ENCODE measurements at regions not wholly inside any gene's neighbourhood (a gene's known extent, or its start where the extent isn't known, plus 50 kb on each side); places are given as distances from the start of the nearest gene placed in this dataset.

DNA sequence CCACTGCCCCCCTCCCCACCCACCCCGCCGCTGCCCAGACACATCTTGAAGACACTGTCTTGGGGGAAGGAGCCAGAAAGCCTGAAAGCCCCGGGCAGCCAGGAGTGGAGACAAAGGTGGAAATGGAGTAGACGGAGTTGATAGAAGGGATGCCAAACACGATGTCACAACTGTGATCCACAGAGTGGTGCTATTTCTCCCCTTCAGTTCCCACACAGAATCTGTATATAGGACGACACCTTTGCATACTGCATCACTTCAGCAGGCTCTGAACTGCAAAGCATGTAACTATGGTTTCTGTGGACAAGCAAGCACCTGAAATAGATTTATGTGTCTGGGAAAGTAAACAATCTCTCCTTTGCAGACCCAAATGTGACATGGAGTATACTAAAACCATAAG lies 56.4 kb upstream of the F13A1 start:
- no peak for DNase-seq (ENCODE audit: low spot score)

GRCh38 chr6:6377621-6378020 lies 57.2 kb upstream of the F13A1 start:
- DNase-seq (ENCODE audit: low spot score), result no peak

GRCh38 chr6:6379573-6379972 lies 59.1 kb upstream of the F13A1 start:
- no peak for DNase-seq (ENCODE audit: low spot score)

- DNase-seq (ENCODE audit: low spot score), result no peak
These were observed 64.1 kb upstream of the F13A1 start for GRCh38 chr6:6384520-6384919.

DNA sequence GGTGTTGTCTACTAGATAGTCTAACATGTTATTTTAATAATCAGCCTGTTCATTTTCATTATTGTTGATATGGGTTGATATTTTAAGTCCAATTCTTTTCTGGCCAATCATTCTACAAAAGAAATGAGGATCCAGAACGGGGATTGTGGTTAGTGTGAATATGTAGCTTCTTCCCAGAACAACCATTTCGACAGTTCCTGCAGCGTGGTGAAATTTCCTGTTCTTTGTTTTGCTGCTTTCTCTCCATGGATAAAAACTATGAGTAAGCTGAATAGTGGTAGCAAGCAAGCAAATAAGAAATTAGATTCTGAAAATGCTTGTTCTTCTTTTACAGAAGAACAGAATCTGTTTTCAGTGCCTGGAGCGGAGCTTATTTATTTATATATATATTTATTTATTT lies 65.5 kb upstream of the F13A1 start:
- no peak for DNase-seq (ENCODE audit: low spot score)

DNA sequence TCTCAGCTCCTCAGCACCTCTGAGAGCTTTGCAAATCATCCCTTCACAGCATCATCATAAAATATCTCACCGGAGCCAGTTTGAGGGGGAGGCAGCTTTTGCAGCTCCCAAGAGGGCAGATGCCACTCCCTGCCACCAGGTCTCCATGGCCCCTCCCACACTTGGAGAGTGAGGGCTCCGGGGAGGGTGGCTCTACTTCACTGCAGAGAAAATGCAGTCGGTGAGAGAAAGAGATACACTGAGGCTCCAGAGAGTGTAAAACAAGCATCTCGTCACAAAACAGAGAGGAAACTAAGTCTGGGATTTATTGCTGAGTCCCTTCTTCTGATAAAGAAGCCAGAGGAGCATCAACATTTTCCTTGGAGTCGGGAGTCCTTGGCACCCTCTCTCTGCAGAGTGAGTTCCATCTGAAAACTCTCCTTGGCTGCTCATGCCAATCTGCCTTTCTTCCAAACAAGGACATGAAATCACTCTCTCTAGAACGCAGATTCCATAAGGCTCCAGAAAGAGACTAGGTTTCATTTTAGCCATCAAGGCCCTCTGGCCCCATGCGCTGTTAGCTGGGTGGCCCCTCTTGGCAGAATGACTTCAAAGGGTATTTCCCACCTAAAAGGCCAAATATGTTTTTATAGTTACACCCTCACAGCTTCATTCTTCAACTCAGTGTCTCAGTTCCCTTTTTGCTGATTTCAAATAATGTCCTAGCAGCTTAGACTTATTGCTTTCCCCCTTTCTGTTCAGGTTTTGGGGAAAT lies 70.6 kb upstream of the F13A1 start:
- no peak for DNase-seq (ENCODE audit: low spot score)

- no peak for DNase-seq (ENCODE audit: low spot score)
These were observed 72.0 kb upstream of the F13A1 start for GRCh38 chr6:6392214-6393068.

DNA sequence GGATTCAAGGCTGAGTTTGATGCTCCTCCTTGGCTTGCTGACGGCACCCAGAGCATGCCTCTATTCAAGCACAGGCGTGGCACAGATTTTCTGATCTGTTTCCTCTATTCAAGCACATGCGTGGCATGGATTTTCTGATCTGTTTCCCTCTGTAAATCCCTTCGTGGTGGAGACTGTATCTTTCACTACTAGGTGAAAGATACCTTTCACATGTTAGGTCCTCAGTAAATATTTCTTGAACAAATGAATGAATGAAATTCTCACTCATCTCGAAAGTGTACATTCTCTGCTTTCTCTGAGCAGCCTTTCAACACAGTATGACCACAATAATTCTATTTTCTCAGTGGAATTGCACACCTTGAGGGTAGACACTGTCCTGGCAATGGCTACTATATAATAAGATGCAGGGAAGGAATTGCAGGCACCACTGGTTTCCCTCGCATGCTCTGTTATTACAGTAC lies 72.6 kb upstream of the F13A1 start:
- no peak for DNase-seq (ENCODE audit: low spot score)

DNA sequence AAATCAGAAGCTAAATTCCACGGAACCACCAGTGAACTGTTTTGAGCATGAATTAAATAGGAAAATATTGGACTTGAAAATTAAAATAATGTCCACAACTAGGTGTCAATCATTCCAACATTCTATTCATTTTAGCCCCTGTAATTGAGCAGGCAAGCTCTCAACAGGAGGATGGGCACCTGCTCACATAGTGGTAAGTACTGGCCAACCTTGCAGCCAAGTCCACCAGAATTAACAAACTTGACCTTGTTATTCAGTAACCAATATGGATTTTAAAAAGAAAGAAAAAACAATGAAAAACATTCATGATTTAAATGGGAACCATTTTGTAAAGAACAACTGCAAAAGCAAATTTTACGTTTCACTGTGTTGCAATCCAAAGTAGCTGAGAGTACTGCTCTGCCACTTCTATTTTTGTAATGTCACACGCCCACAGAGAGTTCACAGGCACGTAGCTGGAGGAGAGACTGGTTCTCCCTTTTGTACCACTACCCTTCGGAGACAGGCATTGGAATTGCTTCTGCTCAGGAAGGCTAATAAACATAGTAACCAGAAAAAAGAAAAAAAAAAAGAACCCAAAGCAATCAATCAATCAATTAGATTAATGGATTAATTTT lies 75.2 kb upstream of the F13A1 start:
- DNase-seq (ENCODE audit: low spot score), result no peak

DNA sequence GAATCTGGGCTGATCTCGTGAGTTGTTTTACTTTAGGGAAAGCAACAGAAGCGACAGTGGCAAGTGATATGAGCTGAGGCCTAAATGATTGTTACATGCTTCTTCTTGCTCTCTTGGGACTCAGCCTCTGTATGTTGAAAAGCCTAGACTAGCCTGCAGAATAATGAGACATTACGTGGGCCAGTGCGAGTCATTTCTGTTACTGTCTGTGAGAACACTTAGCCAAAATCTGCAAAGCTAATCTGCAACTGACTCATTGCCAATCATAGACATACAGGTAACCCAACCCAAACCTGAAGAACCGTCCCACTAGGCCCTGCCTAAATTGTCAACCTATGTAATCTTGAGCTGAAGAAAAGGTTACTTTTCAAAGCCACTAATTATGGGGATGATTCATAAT lies 77.4 kb upstream of the F13A1 start:
- DNase-seq (ENCODE audit: low spot score), result no peak

GRCh38 chr6:6399568-6399967 lies 79.1 kb upstream of the F13A1 start:
- DNase-seq (ENCODE audit: low spot score), result no peak

GRCh38 chr6:6401401-6401800 lies 80.9 kb upstream of the F13A1 start:
- no peak for DNase-seq (ENCODE audit: low spot score)

DNA sequence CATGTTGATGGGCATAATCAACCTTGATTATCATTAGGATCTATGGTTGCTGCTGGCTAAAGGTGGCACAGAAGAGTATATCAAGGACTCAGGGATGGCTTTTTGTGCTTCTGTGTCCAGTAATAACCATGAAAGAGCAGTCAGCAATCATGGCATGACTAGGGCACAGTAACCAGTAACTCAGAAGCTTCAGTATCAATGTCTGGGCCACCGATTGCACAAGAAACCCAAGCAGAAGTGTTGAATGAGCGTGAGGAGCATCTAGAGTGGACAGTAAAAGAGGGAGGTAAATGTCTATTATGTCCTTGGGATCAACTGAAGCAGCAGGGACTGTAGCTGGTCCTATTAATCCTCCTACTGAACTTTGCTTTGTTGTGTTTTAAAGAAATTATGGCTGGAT lies 81.5 kb upstream of the F13A1 start:
- DNase-seq (ENCODE audit: low spot score), result no peak

DNA sequence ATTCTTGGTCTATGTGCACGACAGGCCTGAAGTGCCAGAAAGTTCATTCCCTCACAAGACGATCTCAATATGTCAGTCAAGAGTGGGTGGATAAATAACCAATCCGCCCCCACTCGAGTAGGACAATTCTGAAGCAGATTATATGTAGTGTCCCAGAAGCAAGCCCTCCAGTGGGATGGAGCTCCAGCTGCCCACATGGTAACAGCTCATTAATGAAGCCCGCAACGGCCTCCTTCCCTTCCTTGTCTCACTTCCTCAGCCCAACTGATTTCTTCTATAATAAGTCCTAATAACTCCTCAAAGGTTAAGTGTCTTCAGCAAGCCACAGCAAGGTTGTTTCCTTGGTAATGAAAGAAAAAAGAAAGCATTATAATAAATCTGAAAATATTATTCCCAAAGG lies 82.1 kb upstream of the F13A1 start:
- no peak for DNase-seq (ENCODE audit: low spot score)

- DNase-seq (ENCODE audit: low spot score), result no peak
These were observed 84.6 kb upstream of the F13A1 start for GRCh38 chr6:6405031-6405430.

- DNase-seq (ENCODE audit: low spot score), result no peak
These were observed 85.7 kb upstream of the F13A1 start for GRCh38 chr6:6405997-6406714.

- DNase-seq (ENCODE audit: low spot score), result no peak
These were observed 86.2 kb upstream of the F13A1 start for GRCh38 chr6:6406715-6407070.

GRCh38 chr6:6407071-6407741 lies 86.7 kb upstream of the F13A1 start:
- no peak for DNase-seq (ENCODE audit: low spot score)

DNA sequence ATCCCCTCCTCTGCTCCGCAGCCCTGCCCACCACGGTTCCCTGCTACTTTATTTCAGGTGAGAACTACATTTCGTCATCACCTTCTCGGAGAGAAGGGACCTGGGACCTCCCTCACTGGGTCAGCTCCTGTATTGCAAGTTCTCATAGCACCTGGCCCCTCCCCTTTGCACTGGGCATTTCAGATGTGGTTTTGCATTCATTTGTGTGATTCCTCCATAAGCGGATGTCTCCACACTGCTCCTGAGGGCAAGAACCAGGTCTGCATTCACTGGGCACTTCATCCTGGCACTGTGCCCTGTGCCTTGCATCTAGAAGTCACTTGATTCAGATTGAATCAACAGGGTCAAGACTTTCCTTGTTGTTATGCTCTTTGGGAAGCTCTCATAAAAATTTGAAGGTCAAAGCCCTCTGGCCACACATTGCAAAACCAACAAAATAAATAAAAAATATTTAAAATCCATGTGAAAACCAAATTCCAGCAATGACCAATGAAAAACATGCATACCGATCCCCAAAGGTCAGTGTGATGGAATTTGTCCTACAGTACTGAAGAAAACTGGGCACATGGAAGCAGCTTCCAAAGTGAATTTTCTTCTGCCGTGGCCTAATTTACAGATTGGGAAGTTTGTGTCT lies 89.1 kb upstream of the F13A1 start:
- DNase-seq (ENCODE audit: low spot score), result no peak

GRCh38 chr6:6411115-6411514 lies 90.7 kb upstream of the F13A1 start:
- no peak for DNase-seq (ENCODE audit: low spot score)

GRCh38 chr6:6412221-6412620 lies 91.8 kb upstream of the F13A1 start:
- no peak for DNase-seq (ENCODE audit: low spot score)

Data from RKO (cell line).